HG03196 (cell line): ENCODE measurements at regions not wholly inside any gene's neighbourhood (a gene's known extent, or its start where the extent isn't known, plus 50 kb on each side); places are given as distances from the start of the nearest gene placed in this dataset.

Experiments
- ATAC-seq: cut with Tn5 transposase; IDR thresholded peaks from one replicate; pipeline ENCODE4 v1.9.1; 2021; ENCODE audit not compliant: unreplicated experiment

- ATAC-seq: no peak
Measured at GRCh38 chr14:65928995-65929394, 516.5 kb downstream of the FUT8 start.

GRCh38 chr14:65933400-65934069 lies 521.0 kb downstream of the FUT8 start:
- no peak for ATAC-seq

- no peak for ATAC-seq
Measured at GRCh38 chr14:65934070-65934435, 521.5 kb downstream of the FUT8 start.

- ATAC-seq: no peak
Measured at GRCh38 chr14:65936342-65936975, 523.9 kb downstream of the FUT8 start.

- ATAC-seq: no peak
Measured at GRCh38 chr14:65937079-65937959, 524.8 kb downstream of the FUT8 start.

- no peak for ATAC-seq
Measured at GRCh38 chr14:65937960-65938316, 525.4 kb downstream of the FUT8 start.

GRCh38 chr14:65938738-65939137 lies 526.2 kb downstream of the FUT8 start:
- ATAC-seq: no peak

GRCh38 chr14:65939184-65939583 lies 526.7 kb downstream of the FUT8 start:
- no peak for ATAC-seq

- no peak for ATAC-seq
Measured at GRCh38 chr14:65940056-65940735, 527.7 kb downstream of the FUT8 start.

GRCh38 chr14:65941091-65941490 lies 528.6 kb downstream of the FUT8 start:
- no peak for ATAC-seq

- ATAC-seq: no peak
Measured at GRCh38 chr14:65943150-65943549, 530.6 kb downstream of the FUT8 start.

- no peak for ATAC-seq
Measured at GRCh38 chr14:65943916-65944410, 531.4 kb downstream of the FUT8 start.

- no peak for ATAC-seq
Measured at GRCh38 chr14:65945327-65945726, 532.8 kb downstream of the FUT8 start.

- ATAC-seq: no peak
Measured at GRCh38 chr14:65946494-65946893, 534.0 kb downstream of the FUT8 start.

- ATAC-seq: no peak
Measured at GRCh38 chr14:65948302-65948701, 535.8 kb downstream of the FUT8 start.

- no peak for ATAC-seq
Measured at GRCh38 chr14:65949711-65950516, 536.3 kb upstream of the CCDC196 start.

- no peak for ATAC-seq
Measured at GRCh38 chr14:65954942-65955341, 531.2 kb upstream of the CCDC196 start.

GRCh38 chr14:65957631-65958205 lies 528.5 kb upstream of the CCDC196 start:
- ATAC-seq: no peak

- peak; percentile 27 for ATAC-seq
Measured at GRCh38 chr14:65958664-65959562, 527.3 kb upstream of the CCDC196 start.
